Mesothelial cell of epicardium (in vitro differentiated cells): ENCODE measurements at regions not wholly inside any gene's neighbourhood (a gene's known extent, or its start where the extent isn't known, plus 50 kb on each side); places are given as distances from the start of the nearest gene placed in this dataset.

Experiments
- DNase-seq, 2 experiments: peaks; one replicate each; pipeline ENCODE4 v3.0.0; 2021; ENCODE audit warnings: low spot score in 2 of 2; ENCODE audit not compliant: unreplicated experiment in 2 of 2
- H3K27ac Mint-ChIP-seq: 2 replicates; pipeline ENCODE4 v1.8.0; 2021; ENCODE audit warnings: mixed read lengths
- H3K27me3 Mint-ChIP-seq: 2 replicates; pipeline ENCODE4 v1.8.0; 2021; ENCODE audit warnings: low read depth, mixed read lengths
- H3K36me3 Mint-ChIP-seq: 2 replicates; pipeline ENCODE4 v1.8.0; 2021; ENCODE audit warnings: mixed read lengths
- H3K4me1 Mint-ChIP-seq: 2 replicates; pipeline ENCODE4 v1.8.0; 2021; ENCODE audit warnings: mixed read lengths
- H3K4me3 Mint-ChIP-seq: 2 replicates; pipeline ENCODE4 v1.8.0; 2021; ENCODE audit warnings: mild to moderate bottlenecking, moderate library complexity, mixed read lengths
- H3K9me3 Mint-ChIP-seq: 2 replicates; pipeline ENCODE4 v1.8.0; 2021; ENCODE audit warnings: mixed read lengths
- CTCF ChIP-seq: fragments of 200-600 bp; sonication (generic); IDR thresholded peaks from one replicate; pipeline ENCODE4 v1.5.0; 2021; ENCODE audit warnings: antibody characterized with exemption; ENCODE audit not compliant: unreplicated experiment

DNA sequence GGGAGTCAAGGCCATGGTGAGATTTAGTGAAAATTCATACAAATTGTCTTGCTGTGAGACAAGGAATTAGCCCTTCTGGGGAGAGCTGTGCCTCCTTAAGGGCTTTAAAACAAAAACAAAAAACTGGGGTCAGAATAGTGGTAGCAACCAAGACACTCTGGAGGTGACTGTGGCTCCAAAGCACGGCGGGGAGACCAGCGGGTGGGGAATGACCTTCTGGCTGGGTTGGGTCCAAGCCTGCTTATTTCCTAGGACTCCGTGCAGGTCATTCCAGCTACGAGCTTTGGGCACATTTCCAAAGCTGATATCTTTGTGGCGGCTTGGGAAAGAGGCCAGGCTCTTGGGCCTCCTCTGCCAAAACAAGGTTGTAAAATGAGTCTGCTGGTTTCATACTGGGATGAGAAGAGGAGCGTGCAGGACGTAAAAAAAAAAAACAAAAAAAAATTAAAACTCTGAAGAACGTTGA, 348.3 kb downstream of the UQCRFS1 start:
- Mint-ChIP-seq H3K9me3 (no peaks in the 10 kb centered on the region), H3K4me3 (no peak overlapping the region), H3K27ac (peak overlapping the region; percentile 73), H3K36me3 (no peaks in the 10 kb centered on the region), H3K27me3 (peaks cover 10% of the 10 kb centered on the region), H3K4me1 (peaks cover 6% of the 10 kb centered on the region)
- no peak for DNase-seq
- TF ChIP-seq CTCF = no peak

DNA sequence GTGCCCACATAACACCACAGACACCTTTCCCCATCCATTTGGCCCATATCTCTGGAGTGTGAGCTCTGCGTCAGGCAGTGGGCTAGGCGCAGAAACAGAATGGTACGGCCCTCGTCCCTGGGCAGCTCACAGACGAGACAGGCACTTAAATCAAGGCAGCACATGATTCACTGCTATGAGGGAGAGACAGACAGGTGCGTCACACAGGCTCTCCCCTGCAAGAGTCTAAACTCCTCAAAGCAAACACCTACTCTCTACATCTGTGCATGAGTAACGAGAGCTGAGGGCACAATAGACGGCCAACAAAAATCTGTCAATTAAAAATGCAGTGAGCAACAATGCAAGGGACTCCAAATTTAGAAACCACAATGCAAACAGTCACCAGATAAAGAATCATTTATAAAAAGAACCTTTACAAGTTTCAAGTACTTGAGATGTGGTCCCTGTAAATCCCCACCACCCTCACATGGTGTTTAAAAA, 348.9 kb downstream of the UQCRFS1 start:
- Mint-ChIP-seq H3K27ac (no peak overlapping the region), H3K36me3 (no peaks in the 10 kb centered on the region), H3K27me3 (peaks cover 10% of the 10 kb centered on the region)

GRCh38 chr19:28862238-28862637, 350.7 kb downstream of the UQCRFS1 start:
- Mint-ChIP-seq H3K4me1 (peaks cover 6% of the 10 kb centered on the region), H3K9me3 (no peaks in the 10 kb centered on the region), H3K4me3 (no peak overlapping the region), H3K27me3 (peaks cover 15% of the 10 kb centered on the region), H3K27ac (no peak overlapping the region), H3K36me3 (no peaks in the 10 kb centered on the region)
- TF ChIP-seq CTCF = no peak
- no peak for DNase-seq

More for the DNA sequence above, 348.9 kb downstream of the UQCRFS1 start:
- Mint-ChIP-seq H3K9me3 (no peaks in the 10 kb centered on the region), H3K4me1 (peaks cover 6% of the 10 kb centered on the region), H3K4me3 (no peak overlapping the region)
- no peak for DNase-seq
- TF ChIP-seq CTCF = no peak

GRCh38 chr19:28859811-28860210, 353.1 kb downstream of the UQCRFS1 start:
- Mint-ChIP-seq H3K9me3 (no peaks in the 10 kb centered on the region), H3K27ac (no peak overlapping the region), H3K27me3 (peaks cover 11% of the 10 kb centered on the region), H3K36me3 (no peaks in the 10 kb centered on the region), H3K4me3 (no peak overlapping the region), H3K4me1 (peaks cover 5% of the 10 kb centered on the region)
- TF ChIP-seq CTCF = no peak
- no peak for DNase-seq

GRCh38 chr19:28858933-28859332, 354.0 kb downstream of the UQCRFS1 start:
- peaks cover 10% of the 10 kb centered on the region for H3K27me3 Mint-ChIP-seq
- no peak for TF ChIP-seq CTCF
- H3K4me3 Mint-ChIP-seq = no peak overlapping the region
- peaks cover 1% of the 10 kb centered on the region for H3K9me3 Mint-ChIP-seq
- no peak for DNase-seq
- no peaks in the 10 kb centered on the region for H3K36me3 Mint-ChIP-seq
- no peaks in the 10 kb centered on the region for H3K4me1 Mint-ChIP-seq
- H3K27ac Mint-ChIP-seq = no peak overlapping the region

- peaks cover 4% of the 10 kb centered on the region for H3K9me3 Mint-ChIP-seq
- H3K27me3 Mint-ChIP-seq = peaks cover 10% of the 10 kb centered on the region
- no peak overlapping the region for H3K27ac Mint-ChIP-seq
- DNase-seq = no peak
- no peaks in the 10 kb centered on the region for H3K36me3 Mint-ChIP-seq
- no peak for TF ChIP-seq CTCF
- no peak overlapping the region for H3K4me3 Mint-ChIP-seq
- no peaks in the 10 kb centered on the region for H3K4me1 Mint-ChIP-seq
Observed at GRCh38 chr19:28857967-28858366, 355.0 kb downstream of the UQCRFS1 start.
